Peyer's patch (tissue), 4 donors: ENCODE measurements at regions not wholly inside any gene's neighbourhood (a gene's known extent, or its start where the extent isn't known, plus 50 kb on each side); places are given as distances from the start of the nearest gene placed in this dataset.

ENCODE experiments used
- CTCF ChIP-seq, 6 experiments: fragments of 450-650 bp in 4 of 6; fragments of 200-600 bp in 2 of 6; sonication (generic) in 1 of 6; IDR thresholded peaks; one replicate each; pipeline ENCODE4 v1.5.1; 2017 to 2019; ENCODE audit warnings: antibody characterized with exemption in 6 of 6, mild to moderate bottlenecking in 3 of 6, moderate library complexity in 1 of 6
- POLR2A ChIP-seq, 2 donors: fragments of 450-650 bp; IDR thresholded peaks; one replicate each; pipeline ENCODE4 v1.5.1; 2017; ENCODE audit warnings: antibody characterized with exemption in 2 of 2, mild to moderate bottlenecking in 2 of 2, moderate library complexity in 2 of 2

GRCh38 chr18:21991081-21991534 lies 178.3 kb upstream of the GATA6 start:
- TF ChIP-seq CTCF (IDR thresholded peaks at IDR 0.05) (no peak), POLR2A (IDR thresholded peaks at IDR 0.05) (no peak)
